Astrocyte of the cerebellum (primary cell): ENCODE measurements at regions not wholly inside any gene's neighbourhood (a gene's known extent, or its start where the extent isn't known, plus 50 kb on each side); places are given as distances from the start of the nearest gene placed in this dataset.
"Not testable (repeated sequence)": the region's sequence is repeated elsewhere in the genome, so short reads cannot be mapped to it uniquely, and the experiment has no call there.

Experiments
- DNase-seq: peaks from one replicate; pipeline ENCODE4 v3.0.0-alpha.2; 2011; ENCODE audit warnings: low read depth
- H3K4me3 ChIP-seq: 2 replicates; pipeline ENCODE4 v1.5.1; 2011; ENCODE audit warnings: mild to moderate bottlenecking, low read depth, low read length, moderate library complexity
- CTCF ChIP-seq: IDR thresholded peaks from 2 replicates; pipeline ENCODE4 v1.5.1; 2012; ENCODE audit warnings: low read length, low read depth, moderate library complexity, mild to moderate bottlenecking; ENCODE audit errors: missing control alignments
- in situ Hi-C: cut with HindIII; loops from 2 replicates; pipeline ENCODE4 v1.10.0; 2017; ENCODE audit warnings: low sequenced_read_pairs

- no peak for DNase-seq
- no peak overlapping the region for H3K4me3 ChIP-seq
- TF ChIP-seq CTCF, result no peak
- in situ Hi-C loops, result no loop called here
Measured at GRCh38 chr4:138775890-138776289, 239.7 kb upstream of the NOCT start.

- in situ Hi-C loops, result no loop called here
- TF ChIP-seq CTCF, result no peak
- no peak overlapping the region for H3K4me3 ChIP-seq
- no peak for DNase-seq
Measured at GRCh38 chr4:138775489-138775888, 240.1 kb upstream of the NOCT start.

- in situ Hi-C loops, result no loop called here
- DNase-seq, result no peak
- no peak overlapping the region for H3K4me3 ChIP-seq
- no peak for TF ChIP-seq CTCF
Measured at GRCh38 chr4:138774940-138775339, 240.6 kb upstream of the NOCT start.

GRCh38 chr4:138774125-138774524, 241.5 kb upstream of the NOCT start:
- DNase-seq, in situ Hi-C loops, H3K4me3 ChIP-seq: not testable (repeated sequence)

- DNase-seq, result no peak
- no peak overlapping the region for H3K4me3 ChIP-seq
- no peak for TF ChIP-seq CTCF
- in situ Hi-C loops, result no loop called here
Measured at GRCh38 chr4:138773321-138773720, 242.3 kb upstream of the NOCT start.

- no peak for TF ChIP-seq CTCF
- no peak overlapping the region for H3K4me3 ChIP-seq
- no peak for DNase-seq
- in situ Hi-C loops, result no loop called here
Measured at GRCh38 chr4:138772366-138772765, 243.2 kb upstream of the NOCT start.

GRCh38 chr4:138770818-138771217, 244.8 kb upstream of the NOCT start:
- no peak overlapping the region for H3K4me3 ChIP-seq
- DNase-seq, result no peak
- no peak for TF ChIP-seq CTCF
- in situ Hi-C loops, result no loop called here
